Activated T-helper 1 cell treated with anti-CD3 and anti-CD28 coated beads, Interleukin-12 subunit alpha, Interleukin-12 subunit beta, Interleukin-2, Interleukin-4 antibody, amounts not matched to agents 30 ng/mL and 10 ng/mL and 1 ng/mL, durations not matched to agents 14 hours and 24 hours and 36 hours (primary cell): ENCODE measurements at regions not wholly inside any gene's neighbourhood (a gene's known extent, or its start where the extent isn't known, plus 50 kb on each side); places are given as distances from the start of the nearest gene placed in this dataset.
"Not testable (repeated sequence)": the region's sequence is repeated elsewhere in the genome, so short reads cannot be mapped to it uniquely, and the experiment has no call there.

Experiments used
- DNase-seq: peaks from one replicate; pipeline ENCODE4 v3.0.0; 2021; ENCODE audit warnings: low spot score
- H3K27ac Mint-ChIP-seq: one replicate; pipeline ENCODE4 v1.8.0; 2021; ENCODE audit warnings: mild to moderate bottlenecking, mixed read lengths
- H3K27me3 Mint-ChIP-seq: one replicate; pipeline ENCODE4 v1.8.0; 2022; ENCODE audit warnings: mild to moderate bottlenecking, moderate library complexity, mixed read lengths; ENCODE audit not compliant: insufficient read depth
- H3K36me3 Mint-ChIP-seq: one replicate; pipeline ENCODE4 v1.8.0; 2021; ENCODE audit warnings: low read depth, mixed read lengths
- H3K4me1 Mint-ChIP-seq: one replicate; pipeline ENCODE4 v1.8.0; 2021; ENCODE audit warnings: low read depth, mixed read lengths
- H3K4me3 Mint-ChIP-seq: one replicate; pipeline ENCODE4 v1.8.0; 2021; ENCODE audit warnings: mild to moderate bottlenecking, moderate library complexity, mixed read lengths
- H3K9me3 Mint-ChIP-seq: one replicate; pipeline ENCODE4 v1.8.0; 2021; ENCODE audit warnings: mixed read lengths
- intact Hi-C: fragments of 100-400 bp; cut with micrococcal nuclease; formaldehyde crosslinking; loops from one replicate; pipeline ENCODE4 v1.15.1; 2024

DNA sequence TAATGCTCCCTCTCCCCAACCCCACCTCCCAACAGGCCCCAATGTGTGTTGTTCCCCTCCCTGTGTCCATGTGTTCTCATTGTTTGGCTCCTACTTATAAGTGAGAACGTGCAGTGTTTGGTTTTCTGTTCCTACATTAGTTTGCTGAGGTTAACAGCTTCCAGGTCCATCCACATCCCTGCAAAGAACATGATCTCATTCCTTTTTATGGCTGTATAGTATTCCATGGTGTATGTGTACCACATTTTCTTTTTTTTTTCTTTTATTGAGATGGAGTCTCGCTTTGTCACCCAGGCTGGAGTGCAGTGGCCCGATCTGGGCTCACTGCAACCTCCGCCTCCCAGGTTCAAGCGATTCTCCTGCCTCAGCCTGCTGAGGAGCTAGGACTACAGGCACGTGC is 86.8 kb downstream of the RAP2B start:
- DNase-seq, H3K27me3 Mint-ChIP-seq, H3K4me1 Mint-ChIP-seq, intact Hi-C loops, H3K36me3 Mint-ChIP-seq, H3K27ac Mint-ChIP-seq, H3K9me3 Mint-ChIP-seq, H3K4me3 Mint-ChIP-seq: not testable (repeated sequence)

DNA sequence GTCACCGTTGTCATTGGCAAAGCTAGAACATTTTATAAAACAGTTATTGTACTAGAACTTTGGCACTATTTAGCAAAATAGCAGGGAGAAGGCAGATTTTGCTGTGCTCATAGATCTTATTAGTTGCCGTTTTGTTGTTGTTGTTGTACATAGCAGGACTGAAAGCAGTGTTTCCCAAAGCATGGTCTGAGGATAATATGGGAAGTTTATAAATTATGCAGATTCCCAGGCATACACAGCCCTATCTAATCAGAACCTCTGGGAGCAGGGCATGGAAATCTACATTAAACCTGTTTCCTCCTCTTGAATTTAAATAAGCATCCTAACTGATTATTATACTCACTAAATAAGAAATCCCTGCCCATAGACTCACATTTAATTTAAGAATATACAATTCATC is 87.9 kb downstream of the RAP2B start:
- Mint-ChIP-seq H3K27me3 (no peaks in the 10 kb centered on the region), H3K9me3 (no peaks in the 10 kb centered on the region), H3K4me1 (no peaks in the 10 kb centered on the region), H3K27ac (no peak overlapping the region), H3K36me3 (peaks cover 4% of the 10 kb centered on the region), H3K4me3 (no peak overlapping the region)
- DNase-seq: no peak
- intact Hi-C loops: no loop called here

DNA sequence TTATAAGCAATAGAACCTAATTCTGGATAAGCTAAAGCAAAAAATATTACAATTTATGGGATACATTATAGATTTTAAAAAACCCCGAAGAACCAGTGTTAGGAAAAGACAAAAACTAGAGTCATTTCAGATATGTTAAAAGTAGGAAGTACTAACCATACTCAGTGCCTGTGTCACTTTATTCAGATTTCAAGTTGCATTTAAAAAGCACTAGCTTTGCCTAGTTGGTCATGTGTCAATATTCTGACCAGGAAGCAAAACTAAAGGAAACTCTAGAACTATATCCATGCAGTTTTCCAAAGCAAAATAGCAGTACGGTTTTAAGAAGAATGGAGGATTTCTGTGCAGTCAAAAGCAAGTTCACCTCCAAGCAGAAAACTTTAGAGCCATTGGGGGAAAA is 88.4 kb downstream of the RAP2B start:
- DNase-seq: no peak
- H3K36me3 Mint-ChIP-seq: peaks cover 4% of the 10 kb centered on the region
- no peaks in the 10 kb centered on the region for H3K9me3 Mint-ChIP-seq
- intact Hi-C loops: no loop called here
- no peak overlapping the region for H3K4me3 Mint-ChIP-seq
- no peak overlapping the region for H3K27ac Mint-ChIP-seq
- no peaks in the 10 kb centered on the region for H3K27me3 Mint-ChIP-seq
- no peaks in the 10 kb centered on the region for H3K4me1 Mint-ChIP-seq

DNA sequence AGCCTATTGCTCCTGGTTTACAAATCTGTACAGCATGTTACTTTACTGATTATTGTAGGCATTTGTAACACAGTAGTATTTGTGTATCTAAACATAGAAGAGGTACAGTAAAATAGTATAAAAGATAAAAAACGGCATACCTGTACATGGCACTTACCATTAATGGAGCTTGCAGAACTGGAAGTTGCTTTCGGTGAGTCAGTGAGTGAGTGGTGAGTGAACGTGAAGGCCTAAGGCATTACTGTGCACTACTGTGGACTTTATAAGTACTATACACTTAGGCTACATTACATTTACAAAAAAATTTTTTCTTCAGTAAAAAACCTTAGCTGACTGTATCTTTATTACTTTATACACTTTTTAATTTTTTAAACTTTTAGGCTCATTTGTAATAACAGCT is 90.9 kb downstream of the RAP2B start:
- intact Hi-C loops: no loop called here
- no peaks in the 10 kb centered on the region for H3K4me1 Mint-ChIP-seq
- H3K9me3 Mint-ChIP-seq: no peaks in the 10 kb centered on the region
- no peak overlapping the region for H3K27ac Mint-ChIP-seq
- no peak for DNase-seq
- H3K4me3 Mint-ChIP-seq: no peak overlapping the region
- H3K36me3 Mint-ChIP-seq: peaks cover 4% of the 10 kb centered on the region
- peaks cover 2% of the 10 kb centered on the region for H3K27me3 Mint-ChIP-seq

DNA sequence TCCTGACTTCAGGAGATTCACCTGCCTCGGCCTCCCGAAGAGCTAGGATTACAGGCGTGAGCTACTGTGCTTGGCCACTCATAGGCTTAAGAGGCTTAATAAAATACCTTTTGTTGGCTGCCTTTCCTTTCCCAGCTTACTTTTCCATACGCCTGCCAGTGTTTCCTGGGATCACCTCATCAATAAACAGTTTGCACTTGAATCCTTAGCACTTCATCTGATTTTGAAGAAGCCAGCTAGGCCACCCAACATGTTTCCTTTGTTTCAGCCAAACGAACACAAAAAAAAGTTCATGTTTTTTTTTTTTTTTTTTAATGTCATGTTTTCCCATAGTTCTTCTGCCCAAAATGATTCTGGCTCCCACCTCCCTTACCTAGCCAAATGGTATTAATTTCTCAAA is 92.3 kb downstream of the RAP2B start:
- Mint-ChIP-seq H3K4me3 (no peak overlapping the region), H3K4me1 (no peaks in the 10 kb centered on the region), H3K9me3 (no peaks in the 10 kb centered on the region), H3K27me3 (peaks cover 2% of the 10 kb centered on the region), H3K36me3 (peaks cover 4% of the 10 kb centered on the region), H3K27ac (no peak overlapping the region)
- no peak for DNase-seq
- intact Hi-C loops: no loop called here

DNA sequence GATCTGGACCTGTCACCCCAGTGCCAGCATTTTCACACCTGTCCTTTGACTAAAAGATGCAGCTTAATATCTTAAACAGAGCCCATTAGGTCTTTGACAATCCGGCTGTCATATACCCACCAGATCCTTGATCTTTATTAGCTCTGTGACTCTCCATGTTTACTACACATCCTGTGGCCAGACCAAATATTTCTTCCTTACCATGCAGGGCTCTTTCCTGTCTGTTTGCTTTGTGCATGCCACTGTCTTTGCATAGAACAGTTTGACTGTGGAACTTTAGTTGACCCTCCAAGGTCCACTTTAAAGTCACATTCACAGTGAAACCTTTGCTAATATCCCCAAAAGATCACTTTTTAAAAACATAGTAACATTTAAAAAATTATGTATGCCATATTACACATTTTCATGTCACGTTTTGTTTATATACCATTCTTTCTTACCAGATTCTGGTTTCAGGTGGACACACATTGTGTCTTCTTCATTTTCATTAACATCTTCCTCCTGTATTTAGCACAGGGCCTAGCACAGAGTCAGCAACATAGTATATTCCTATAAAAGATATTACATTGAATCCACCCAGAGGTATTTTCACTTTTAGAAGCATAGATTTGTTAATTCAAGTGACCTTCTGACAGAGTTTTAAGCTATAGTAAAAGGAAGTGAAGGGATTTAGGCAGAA is 95.8 kb downstream of the RAP2B start:
- no peaks in the 10 kb centered on the region for H3K9me3 Mint-ChIP-seq
- H3K27me3 Mint-ChIP-seq: peaks cover 2% of the 10 kb centered on the region
- intact Hi-C loops: no loop called here
- no peaks in the 10 kb centered on the region for H3K4me1 Mint-ChIP-seq
- H3K4me3 Mint-ChIP-seq: no peak overlapping the region
- no peaks in the 10 kb centered on the region for H3K36me3 Mint-ChIP-seq
- no peak overlapping the region for H3K27ac Mint-ChIP-seq
- no peak for DNase-seq

DNA sequence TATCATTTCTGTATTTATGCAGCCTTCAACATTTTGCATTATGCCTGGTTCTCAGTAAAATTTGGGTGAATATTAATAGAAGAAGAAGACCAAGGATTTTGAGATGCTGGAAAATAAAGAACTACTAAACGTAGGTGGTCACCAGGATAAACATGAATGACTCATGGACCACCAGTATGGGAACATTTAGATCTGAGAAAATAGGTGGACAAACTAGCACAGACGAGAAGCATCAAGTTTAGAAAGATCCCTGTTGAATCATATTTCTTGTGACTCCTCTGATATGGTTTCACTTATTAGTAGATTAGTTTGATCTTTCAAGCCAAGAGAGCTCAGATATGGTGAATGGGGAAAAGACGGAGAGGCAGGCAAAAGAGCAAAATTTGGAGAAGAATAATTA is 97.9 kb downstream of the RAP2B start:
- Mint-ChIP-seq H3K27me3 (peaks cover 2% of the 10 kb centered on the region), H3K27ac (no peak overlapping the region), H3K4me1 (no peaks in the 10 kb centered on the region), H3K4me3 (no peak overlapping the region), H3K9me3 (peaks cover 5% of the 10 kb centered on the region), H3K36me3 (no peaks in the 10 kb centered on the region)
- intact Hi-C loops: no loop called here
- no peak for DNase-seq

DNA sequence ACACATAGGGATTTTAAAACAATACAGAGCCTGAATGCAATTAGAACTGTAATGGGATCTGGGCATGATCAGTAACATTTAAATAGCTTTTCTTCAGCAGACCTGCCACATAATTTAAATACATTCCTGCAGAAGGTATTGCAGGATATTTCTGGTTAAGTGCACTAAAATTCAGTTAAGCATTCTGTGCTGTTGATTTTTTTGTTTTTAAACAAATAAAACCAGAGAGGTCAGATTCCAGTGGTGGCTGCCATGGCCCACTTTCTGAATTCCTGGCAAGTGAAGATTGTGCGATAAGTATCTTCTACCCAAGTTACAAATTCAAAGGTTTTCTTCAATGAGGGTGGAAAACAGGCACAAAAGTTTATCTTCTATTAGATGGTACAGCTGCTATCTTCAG is 98.7 kb downstream of the RAP2B start:
- H3K36me3 Mint-ChIP-seq: no peaks in the 10 kb centered on the region
- H3K27ac Mint-ChIP-seq: no peak overlapping the region
- intact Hi-C loops: no loop called here
- no peaks in the 10 kb centered on the region for H3K4me1 Mint-ChIP-seq
- H3K27me3 Mint-ChIP-seq: peaks cover 2% of the 10 kb centered on the region
- H3K9me3 Mint-ChIP-seq: peaks cover 5% of the 10 kb centered on the region
- H3K4me3 Mint-ChIP-seq: no peak overlapping the region
- no peak for DNase-seq

DNA sequence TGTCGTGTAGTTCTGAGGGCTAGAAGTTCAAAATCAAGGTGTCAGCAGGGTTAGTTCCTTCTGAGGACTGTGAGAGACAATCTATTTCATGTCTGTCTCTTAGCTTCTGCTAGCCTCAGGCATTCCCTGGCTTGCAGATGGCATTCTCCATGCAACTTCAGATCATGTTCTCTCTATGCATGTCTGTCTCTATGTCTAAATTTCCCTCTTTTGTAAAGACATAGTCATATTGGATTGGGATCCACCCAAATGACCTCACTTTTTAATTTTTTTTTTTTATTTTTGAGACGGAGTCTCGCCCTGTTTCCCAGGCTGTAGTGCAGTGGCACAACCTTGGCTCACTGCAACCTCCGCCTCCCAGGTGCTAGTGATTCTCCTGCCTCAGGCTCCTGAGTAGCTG is 104.6 kb downstream of the RAP2B start:
- no peaks in the 10 kb centered on the region for H3K27me3 Mint-ChIP-seq
- H3K9me3 Mint-ChIP-seq: peaks cover 11% of the 10 kb centered on the region
- intact Hi-C loops: no loop called here
- no peaks in the 10 kb centered on the region for H3K36me3 Mint-ChIP-seq
- no peak overlapping the region for H3K27ac Mint-ChIP-seq
- DNase-seq: no peak
- H3K4me1 Mint-ChIP-seq: no peaks in the 10 kb centered on the region
- H3K4me3 Mint-ChIP-seq: no peak overlapping the region

DNA sequence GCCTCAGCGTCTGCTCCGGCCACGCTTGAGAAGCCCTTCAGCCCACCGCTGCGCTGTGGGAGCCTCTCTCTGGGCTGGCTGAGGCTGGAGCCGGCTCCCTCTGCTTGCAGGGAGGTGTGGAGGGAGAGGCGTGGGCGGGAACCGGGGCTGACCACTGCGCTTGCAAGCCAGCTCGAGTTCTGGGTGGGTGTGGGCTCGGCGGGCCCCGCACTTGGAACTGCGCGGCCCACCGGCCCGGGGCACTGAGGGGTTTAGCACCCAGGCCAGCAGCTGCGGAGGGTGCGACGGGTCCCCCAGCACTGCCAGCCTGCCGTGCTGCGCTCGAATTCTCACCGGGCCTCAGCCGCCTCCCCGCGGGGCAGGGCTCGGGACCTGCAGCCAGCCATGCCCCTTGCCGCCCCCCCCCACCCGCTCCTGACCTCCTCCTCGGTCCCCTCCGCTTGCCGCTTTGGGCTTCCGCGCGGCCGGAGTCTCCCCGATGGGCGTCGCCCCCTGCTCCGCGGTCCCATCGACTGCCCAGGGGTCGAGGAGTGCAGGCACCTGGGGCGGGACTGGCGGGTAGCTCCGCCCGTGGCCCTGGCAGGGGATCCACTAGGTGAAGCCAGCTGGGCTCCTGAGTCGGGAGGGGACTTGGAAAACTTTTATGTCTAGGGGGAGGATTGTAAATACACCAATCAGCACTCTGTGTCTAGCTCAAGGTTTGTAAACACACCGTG is 106.7 kb downstream of the RAP2B start:
- H3K27ac Mint-ChIP-seq: no peak overlapping the region
- H3K9me3 Mint-ChIP-seq: peaks cover 6% of the 10 kb centered on the region
- H3K4me3 Mint-ChIP-seq: no peak overlapping the region
- H3K36me3 Mint-ChIP-seq: no peaks in the 10 kb centered on the region
- H3K27me3 Mint-ChIP-seq: no peaks in the 10 kb centered on the region
- DNase-seq: no peak
- intact Hi-C loops: no loop called here
- H3K4me1 Mint-ChIP-seq: no peaks in the 10 kb centered on the region

DNA sequence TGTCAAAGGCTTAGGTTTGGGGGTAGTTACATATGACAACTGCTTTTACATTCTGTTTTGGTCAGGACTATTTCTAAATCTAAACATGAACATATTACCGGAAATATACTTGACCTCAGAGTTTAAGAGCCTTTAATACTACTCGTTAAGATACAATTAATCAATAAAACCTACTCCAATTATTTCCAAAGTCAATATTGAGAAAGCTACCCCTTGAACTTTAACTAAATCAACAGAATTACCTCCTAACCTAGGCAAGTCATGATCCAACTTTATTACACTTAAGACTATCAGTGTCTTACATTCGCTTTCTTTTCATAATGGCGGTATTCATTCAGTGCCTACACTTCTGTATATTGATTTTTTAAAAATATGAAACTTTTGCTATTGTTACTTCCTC is 107.7 kb downstream of the RAP2B start:
- DNase-seq: no peak
- H3K4me3 Mint-ChIP-seq: no peak overlapping the region
- no peaks in the 10 kb centered on the region for H3K36me3 Mint-ChIP-seq
- H3K4me1 Mint-ChIP-seq: no peaks in the 10 kb centered on the region
- no peak overlapping the region for H3K27ac Mint-ChIP-seq
- H3K9me3 Mint-ChIP-seq: peaks cover 6% of the 10 kb centered on the region
- intact Hi-C loops: no loop called here
- H3K27me3 Mint-ChIP-seq: no peaks in the 10 kb centered on the region

DNA sequence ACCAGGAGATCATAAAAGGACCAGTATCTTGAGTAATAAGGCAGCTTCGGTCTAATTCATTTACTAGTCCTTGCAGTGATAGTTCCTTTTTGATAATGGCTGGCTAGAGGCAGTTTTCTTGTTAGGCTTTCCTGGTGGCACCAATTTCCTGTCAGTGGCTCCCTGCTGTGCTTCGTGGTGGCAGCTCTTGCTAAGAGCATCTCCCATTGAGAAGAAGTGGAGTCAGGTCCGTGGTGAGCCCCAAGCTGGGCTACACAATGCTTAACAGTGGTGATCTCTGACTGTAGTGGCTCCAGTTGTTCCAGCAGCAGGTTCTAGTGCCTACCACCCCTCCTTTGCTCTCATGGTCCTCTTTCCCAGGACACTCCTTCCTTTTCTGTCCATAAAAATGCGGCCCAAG is 111.2 kb downstream of the RAP2B start:
- H3K9me3 Mint-ChIP-seq: no peaks in the 10 kb centered on the region
- H3K27me3 Mint-ChIP-seq: peaks cover 2% of the 10 kb centered on the region
- H3K27ac Mint-ChIP-seq: no peak overlapping the region
- H3K36me3 Mint-ChIP-seq: no peaks in the 10 kb centered on the region
- intact Hi-C loops: no loop called here
- H3K4me3 Mint-ChIP-seq: no peak overlapping the region
- no peak for DNase-seq
- no peaks in the 10 kb centered on the region for H3K4me1 Mint-ChIP-seq

DNA sequence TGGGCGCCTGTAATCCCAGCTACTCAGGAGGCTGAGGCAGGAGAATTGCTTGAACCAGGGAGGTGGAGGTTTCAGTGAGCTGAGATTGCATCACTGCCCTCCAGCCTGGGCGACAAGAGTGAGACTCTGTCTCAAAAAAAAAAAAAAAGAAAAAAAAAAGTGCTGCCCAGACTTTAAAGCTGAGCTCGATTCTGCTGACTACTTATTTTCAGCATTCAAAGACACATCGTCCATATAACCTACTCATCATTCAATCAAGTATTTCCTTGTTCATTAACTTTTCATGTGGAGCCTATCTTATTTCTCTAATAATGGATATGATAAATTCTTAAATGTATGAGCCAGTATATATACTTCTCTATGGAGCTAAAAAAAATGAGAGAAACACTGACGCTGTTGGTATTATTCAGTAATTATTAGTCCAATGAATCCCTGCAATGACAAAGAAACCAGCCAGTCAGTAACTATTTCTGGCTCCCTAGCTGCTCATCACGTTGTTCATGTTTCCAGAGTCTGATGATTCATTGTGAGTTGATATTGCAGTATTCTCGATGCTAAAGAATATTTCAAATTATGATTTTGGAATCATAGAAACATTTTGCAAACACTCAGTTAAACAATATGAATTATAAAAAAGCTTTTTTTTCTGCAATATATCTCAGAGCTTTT is 111.9 kb downstream of the RAP2B start:
- peaks cover 5% of the 10 kb centered on the region for H3K27me3 Mint-ChIP-seq
- DNase-seq: no peak
- H3K4me1 Mint-ChIP-seq: no peaks in the 10 kb centered on the region
- no peak overlapping the region for H3K4me3 Mint-ChIP-seq
- no peaks in the 10 kb centered on the region for H3K36me3 Mint-ChIP-seq
- H3K27ac Mint-ChIP-seq: no peak overlapping the region
- H3K9me3 Mint-ChIP-seq: no peaks in the 10 kb centered on the region
- intact Hi-C loops: no loop called here
